Activated B cell treated with CpG ODN at 0.5 μM for 24 hours (primary cell): ENCODE measurements at regions not wholly inside any gene's neighbourhood (a gene's known extent, or its start where the extent isn't known, plus 50 kb on each side); places are given as distances from the start of the nearest gene placed in this dataset.

Experiments
- ATAC-seq: fragments of 200-7000 bp; cut with Tn5 transposase; one replicate; pipeline ENCODE4 v1.10.0; 2021; ENCODE audit warnings: low read depth, mild to moderate bottlenecking, moderate library complexity
- CTCF ChIA-PET: fragments of 350-600 bp; sonication (Branson Sonifier 250); formaldehyde crosslinking; loops from one replicate; lab custom pipeline; 2021; ENCODE audit warnings: antibody characterized with exemption; lab: Charles Lee
- POLR2A ChIA-PET: fragments of 350-600 bp; sonication (Branson Sonifier 250); formaldehyde crosslinking; loops from one replicate; lab custom pipeline; 2021; ENCODE audit warnings: antibody characterized with exemption; lab: Charles Lee
- DNase-seq: peaks from one replicate; pipeline ENCODE4 v3.0.0; 2022
- H3K27ac Mint-ChIP-seq: one replicate; pipeline ENCODE4 v1.8.0; 2020; ENCODE audit warnings: mixed read lengths
- H3K27me3 Mint-ChIP-seq: one replicate; pipeline ENCODE4 v1.8.0; 2021; ENCODE audit warnings: mixed read lengths
- H3K36me3 Mint-ChIP-seq: one replicate; pipeline ENCODE4 v1.8.0; 2021; ENCODE audit warnings: low read depth, mixed read lengths
- H3K4me1 Mint-ChIP-seq: one replicate; pipeline ENCODE4 v1.8.0; 2021; ENCODE audit warnings: mixed read lengths
- H3K4me3 Mint-ChIP-seq: one replicate; pipeline ENCODE4 v1.8.0; 2020; ENCODE audit warnings: mild to moderate bottlenecking, mixed read lengths
- H3K9me3 Mint-ChIP-seq: one replicate; pipeline ENCODE4 v1.8.0; 2020; ENCODE audit warnings: mixed read lengths
- intact Hi-C: fragments of 100-400 bp; cut with micrococcal nuclease; formaldehyde crosslinking; loops from one replicate; pipeline ENCODE4 v1.15.1; 2024
- TF ChIP-seq, protein P1 (sequence below): fragments of 200-600 bp; IDR thresholded peaks from one replicate; pipeline ENCODE4 v1.8.0; 2022; ENCODE audit warnings: antibody characterized with exemption, mild to moderate bottlenecking

DNA sequence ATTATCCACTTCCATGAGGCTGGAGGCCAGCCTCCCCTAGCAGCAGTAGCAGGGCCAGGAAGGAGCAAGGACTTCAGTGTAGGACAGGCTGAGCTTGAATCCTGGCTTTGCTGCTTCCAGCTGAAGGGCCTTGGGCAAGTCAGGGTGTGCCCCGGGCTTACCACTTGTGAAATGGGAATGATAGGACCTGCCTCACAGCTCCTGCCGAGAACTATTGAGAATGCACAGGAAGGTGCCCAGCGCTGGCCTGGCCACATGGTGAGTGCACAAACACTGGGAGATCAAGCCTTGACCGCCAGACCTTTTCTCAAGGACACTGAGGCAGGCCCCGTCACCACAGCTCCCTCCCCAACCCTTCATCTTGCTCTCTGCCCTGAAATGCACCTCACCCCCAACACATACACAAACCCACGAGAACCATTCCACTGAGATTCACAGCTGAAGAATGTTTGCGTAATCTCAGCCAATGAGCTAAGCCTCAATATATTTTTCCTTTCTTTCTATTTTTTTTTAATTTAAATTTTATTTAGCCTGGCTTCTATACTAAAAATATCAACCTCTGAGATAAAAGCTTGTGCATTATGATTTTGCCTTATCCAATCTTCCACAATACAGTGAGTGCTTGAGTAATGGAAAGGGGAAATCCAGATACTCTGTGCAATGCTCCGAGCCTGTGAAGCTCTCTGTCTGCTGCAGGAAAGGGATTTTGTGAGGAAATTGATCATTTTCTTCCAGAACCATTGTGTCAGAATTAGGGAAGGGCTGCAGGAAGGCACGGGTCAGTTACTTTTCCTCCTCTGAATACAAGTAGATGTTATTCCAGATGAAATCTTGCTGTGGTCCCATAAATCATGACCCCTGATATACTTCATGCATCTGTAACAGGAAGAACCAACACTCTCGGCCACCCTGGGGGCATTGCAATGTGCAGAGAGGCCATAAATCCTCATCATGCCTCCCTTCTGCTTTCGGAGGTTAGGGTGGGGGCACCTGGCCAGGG, 193.9 kb downstream of the TLE3 start:
- CTCF ChIA-PET = interaction anchor here (2.0 kb wide), 1 partner anchor 11 kb away, joined by 4 read pairs; no protein-coding TSS in a partner anchor
- TF ChIP-seq, protein P1, sequence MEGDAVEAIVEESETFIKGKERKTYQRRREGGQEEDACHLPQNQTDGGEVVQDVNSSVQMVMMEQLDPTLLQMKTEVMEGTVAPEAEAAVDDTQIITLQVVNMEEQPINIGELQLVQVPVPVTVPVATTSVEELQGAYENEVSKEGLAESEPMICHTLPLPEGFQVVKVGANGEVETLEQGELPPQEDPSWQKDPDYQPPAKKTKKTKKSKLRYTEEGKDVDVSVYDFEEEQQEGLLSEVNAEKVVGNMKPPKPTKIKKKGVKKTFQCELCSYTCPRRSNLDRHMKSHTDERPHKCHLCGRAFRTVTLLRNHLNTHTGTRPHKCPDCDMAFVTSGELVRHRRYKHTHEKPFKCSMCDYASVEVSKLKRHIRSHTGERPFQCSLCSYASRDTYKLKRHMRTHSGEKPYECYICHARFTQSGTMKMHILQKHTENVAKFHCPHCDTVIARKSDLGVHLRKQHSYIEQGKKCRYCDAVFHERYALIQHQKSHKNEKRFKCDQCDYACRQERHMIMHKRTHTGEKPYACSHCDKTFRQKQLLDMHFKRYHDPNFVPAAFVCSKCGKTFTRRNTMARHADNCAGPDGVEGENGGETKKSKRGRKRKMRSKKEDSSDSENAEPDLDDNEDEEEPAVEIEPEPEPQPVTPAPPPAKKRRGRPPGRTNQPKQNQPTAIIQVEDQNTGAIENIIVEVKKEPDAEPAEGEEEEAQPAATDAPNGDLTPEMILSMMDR = no peak
- no peak for ATAC-seq
- intact Hi-C loops = no loop called here
- Mint-ChIP-seq H3K27me3 (peaks cover 6% of the 10 kb centered on the region), H3K27ac (no peak overlapping the region), H3K4me1 (no peaks in the 10 kb centered on the region), H3K36me3 (no peaks in the 10 kb centered on the region), H3K9me3 (no peaks in the 10 kb centered on the region), H3K4me3 (no peak overlapping the region)
- POLR2A ChIA-PET = no interaction called here
- DNase-seq = no peak

DNA sequence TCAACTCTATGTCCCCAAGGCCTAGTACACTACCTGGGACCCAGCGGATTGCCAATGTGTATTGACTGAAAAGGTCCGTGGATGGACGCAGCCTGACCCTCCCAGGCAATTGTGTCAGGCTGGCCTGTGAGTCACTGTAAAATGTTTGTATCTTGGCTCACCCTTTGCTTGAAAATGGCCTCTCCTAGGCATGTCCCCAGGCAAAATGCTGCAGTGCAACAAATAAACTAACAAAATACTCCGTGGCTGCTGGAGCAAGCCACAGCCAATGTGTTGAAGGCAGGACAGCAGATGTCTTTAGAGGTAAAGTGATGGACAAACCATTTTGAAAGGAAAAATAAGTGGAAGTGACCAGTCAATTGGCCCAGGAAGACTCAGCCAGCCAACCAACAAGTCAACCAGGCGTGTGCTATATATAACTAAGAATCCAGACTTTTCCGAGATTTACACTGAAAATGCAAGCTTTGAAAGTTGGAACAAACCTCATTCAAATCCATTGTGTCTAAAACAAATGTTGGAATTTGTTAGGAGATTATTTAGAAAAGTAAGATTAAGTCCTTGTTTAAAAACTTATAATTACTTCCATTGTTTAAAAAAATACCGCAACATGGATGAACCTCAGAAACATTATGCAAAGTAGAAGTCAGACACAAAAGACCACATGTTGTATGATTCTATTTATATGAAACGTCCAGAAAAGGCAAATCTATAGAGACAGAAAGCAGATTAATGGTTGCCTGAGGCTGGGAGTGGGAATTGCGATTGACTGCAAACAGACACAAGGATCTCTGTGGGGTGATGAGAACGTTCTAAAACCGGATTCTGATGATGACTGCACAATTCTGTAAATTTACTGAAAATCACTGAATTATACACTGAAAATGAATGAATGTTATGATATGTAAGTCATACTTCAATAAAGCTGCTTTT, 191.2 kb downstream of the TLE3 start:
- no peaks in the 10 kb centered on the region for H3K9me3 Mint-ChIP-seq
- ATAC-seq = no peak
- no peaks in the 10 kb centered on the region for H3K36me3 Mint-ChIP-seq
- H3K27ac Mint-ChIP-seq = no peak overlapping the region
- TF ChIP-seq, protein P1 = no peak
- H3K4me1 Mint-ChIP-seq = no peaks in the 10 kb centered on the region
- no peak for DNase-seq
- CTCF ChIA-PET = no interaction called here
- no peak overlapping the region for H3K4me3 Mint-ChIP-seq
- intact Hi-C loops = no loop called here
- H3K27me3 Mint-ChIP-seq = peaks cover under 1% of the 10 kb centered on the region
- POLR2A ChIA-PET = interaction anchor here (0.6 to 0.7 kb wide), 2 partner anchors 87 to 190 kb away, joined by 3 to 4 read pairs; no protein-coding TSS in a partner anchor

DNA sequence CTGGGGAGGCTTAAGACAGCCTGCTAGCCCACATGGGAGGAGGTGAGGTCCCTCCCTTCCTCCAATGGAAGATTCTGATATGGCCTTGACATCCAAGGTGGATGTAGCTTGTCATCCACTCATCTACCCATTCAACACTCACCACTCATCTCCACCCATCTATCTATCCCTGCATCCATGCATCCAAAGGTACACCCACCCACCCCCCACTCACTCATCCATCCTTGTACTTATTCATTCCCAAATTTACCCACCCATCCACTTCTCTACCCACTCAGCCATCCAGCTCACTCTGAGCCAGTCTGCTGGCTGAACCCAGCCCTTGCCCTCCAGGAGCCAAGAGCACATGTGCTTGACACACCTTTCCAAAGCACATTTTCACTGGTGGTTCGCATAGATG, 189.7 kb downstream of the TLE3 start:
- no peak overlapping the region for H3K27ac Mint-ChIP-seq
- H3K4me3 Mint-ChIP-seq = no peak overlapping the region
- TF ChIP-seq, protein P1 = no peak
- ChIA-PET CTCF (no interaction called here), POLR2A (interaction anchor here (0.7 kb wide), 1 partner anchor 64 kb away, joined by 3 read pairs; no protein-coding TSS in a partner anchor)
- ATAC-seq = no peak
- H3K9me3 Mint-ChIP-seq = no peaks in the 10 kb centered on the region
- no peaks in the 10 kb centered on the region for H3K36me3 Mint-ChIP-seq
- no peaks in the 10 kb centered on the region for H3K27me3 Mint-ChIP-seq
- no peaks in the 10 kb centered on the region for H3K4me1 Mint-ChIP-seq
- no peak for DNase-seq
- intact Hi-C loops = no loop called here

DNA sequence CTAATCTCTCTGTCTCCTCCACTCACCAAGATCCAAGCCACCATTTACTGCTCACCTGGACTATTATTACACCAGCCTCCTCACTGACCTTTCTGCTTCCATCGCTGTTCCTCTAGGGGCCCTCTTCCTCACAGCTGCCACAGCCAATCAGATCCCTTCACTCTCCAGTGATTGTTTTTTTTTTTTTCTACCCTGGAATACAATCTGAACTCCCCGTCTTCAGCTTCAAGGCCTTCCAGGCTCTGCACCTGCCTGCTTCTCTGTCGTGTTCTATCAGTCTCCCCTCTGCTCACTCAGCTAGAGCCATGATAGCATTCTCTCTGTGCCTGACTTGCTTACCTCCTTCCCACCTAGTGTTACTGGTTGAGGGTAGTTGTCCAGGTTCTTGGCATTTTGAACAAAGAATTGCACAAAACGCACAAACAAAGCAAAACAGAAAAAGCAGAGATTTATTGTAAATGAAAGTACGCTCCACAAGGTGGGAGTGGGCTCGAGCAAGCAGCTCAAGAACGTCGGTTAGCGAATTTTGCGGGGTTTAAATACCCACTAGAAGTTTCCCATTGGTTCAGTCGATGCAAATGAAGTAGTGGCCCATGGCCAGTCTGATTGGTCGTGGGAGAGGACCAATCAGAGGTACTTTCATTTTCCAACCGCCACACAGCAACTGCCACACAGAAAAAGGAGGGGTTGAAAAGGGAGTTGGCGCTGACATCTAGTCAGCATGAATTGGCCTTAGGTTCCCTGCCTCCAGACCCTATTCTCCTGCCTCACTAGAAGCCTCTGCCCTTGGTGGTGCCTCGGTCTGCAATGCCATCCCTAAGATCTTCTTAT, 188.9 kb downstream of the TLE3 start:
- DNase-seq (no peak), ATAC-seq (no peak)
- Mint-ChIP-seq H3K27ac (no peak overlapping the region), H3K27me3 (no peaks in the 10 kb centered on the region), H3K4me1 (peaks cover 5% of the 10 kb centered on the region), H3K9me3 (no peaks in the 10 kb centered on the region), H3K4me3 (no peak overlapping the region), H3K36me3 (no peaks in the 10 kb centered on the region)
- TF ChIP-seq, protein P1 = no peak
- ChIA-PET CTCF (no interaction called here), POLR2A (no interaction called here)
- intact Hi-C loops = no loop called here
